ENCODE measurements at regions not wholly inside any gene's neighbourhood (a gene's known extent, or its start where the extent isn't known, plus 50 kb on each side); places are given as distances from the start of the nearest gene placed in this dataset.

GRCh38 chr17:74148901-74149596 is 54.4 kb upstream of the RPL38 start:
- Mint-ChIP-seq H3K4me3 (no peak overlapping the region), H3K27ac (no peak overlapping the region), H3K36me3 (ENCODE audit: low read depth) (peaks cover 2% of the 10 kb centered on the region), H3K27me3 (peaks cover 27% of the 10 kb centered on the region), H3K4me1 (ENCODE audit: low read depth) (no peaks in the 10 kb centered on the region), H3K9me3 (peaks cover 6% of the 10 kb centered on the region)
- DNase-seq (no peak), ATAC-seq (no peak)
- CTCF ChIA-PET = no interaction called here
- no peak for TF ChIP-seq CTCF (IDR thresholded peaks at IDR 0.05)
- intact Hi-C loops (cut with micrococcal nuclease) = no loop called here
- POLR2A ChIA-PET = no interaction called here

GRCh38 chr17:74149597-74150427 is 53.7 kb upstream of the RPL38 start:
- DNase-seq (no peak), ATAC-seq (no peak)
- Mint-ChIP-seq H3K27me3 (peaks cover 27% of the 10 kb centered on the region), H3K36me3 (ENCODE audit: low read depth) (no peaks in the 10 kb centered on the region), H3K9me3 (no peaks in the 10 kb centered on the region), H3K27ac (no peak overlapping the region), H3K4me3 (no peak overlapping the region), H3K4me1 (ENCODE audit: low read depth) (no peaks in the 10 kb centered on the region)
- ChIA-PET POLR2A (no interaction called here), CTCF (no interaction called here)
- TF ChIP-seq CTCF (IDR thresholded peaks at IDR 0.05) = no peak
- intact Hi-C loops (cut with micrococcal nuclease) = no loop called here

GRCh38 chr17:74150428-74151025 is 53.0 kb upstream of the RPL38 start:
- H3K27me3 Mint-ChIP-seq = peaks cover 29% of the 10 kb centered on the region
- no peaks in the 10 kb centered on the region for H3K4me1 Mint-ChIP-seq (ENCODE audit: low read depth)
- intact Hi-C loops (cut with micrococcal nuclease) = no loop called here
- no peak overlapping the region for H3K4me3 Mint-ChIP-seq
- H3K36me3 Mint-ChIP-seq (ENCODE audit: low read depth) = no peaks in the 10 kb centered on the region
- CTCF ChIA-PET = no interaction called here
- POLR2A ChIA-PET = no interaction called here
- H3K9me3 Mint-ChIP-seq = no peaks in the 10 kb centered on the region
- ATAC-seq (no peak), DNase-seq (no peak)
- H3K27ac Mint-ChIP-seq = no peak overlapping the region
- TF ChIP-seq CTCF (IDR thresholded peaks at IDR 0.05) = no peak

GRCh38 chr17:74151551-74152315 is 51.7 kb upstream of the RPL38 start:
- Mint-ChIP-seq H3K4me1 (ENCODE audit: low read depth) (no peaks in the 10 kb centered on the region), H3K27ac (no peak overlapping the region), H3K4me3 (no peak overlapping the region), H3K36me3 (ENCODE audit: low read depth) (no peaks in the 10 kb centered on the region), H3K27me3 (peaks cover 22% of the 10 kb centered on the region), H3K9me3 (no peaks in the 10 kb centered on the region)
- ATAC-seq (no peak), DNase-seq (no peak)
- no peak for TF ChIP-seq CTCF (IDR thresholded peaks at IDR 0.05)
- POLR2A ChIA-PET = no interaction called here
- CTCF ChIA-PET = no interaction called here
- intact Hi-C loops (cut with micrococcal nuclease) = no loop called here

Measured in activated CD8-positive, alpha-beta T cell treated with anti-CD3 and anti-CD28 coated beads for 36 hours (primary cell).